ENCODE measurements at regions not wholly inside any gene's neighbourhood (a gene's known extent, or its start where the extent isn't known, plus 50 kb on each side); places are given as distances from the start of the nearest gene placed in this dataset.
"Not testable (repeated sequence)": the region's sequence is repeated elsewhere in the genome, so short reads cannot be mapped to it uniquely, and the experiment has no call there.

- no peak for DNase-seq
Measured at GRCh38 chr2:225244933-225245332, 154.6 kb upstream of the NYAP2 start.

GRCh38 chr2:225236769-225237323, 162.7 kb upstream of the NYAP2 start:
- no peak for DNase-seq

GRCh38 chr2:225233234-225233633, 166.3 kb upstream of the NYAP2 start:
- no peak for DNase-seq

GRCh38 chr2:225231900-225232299, 167.6 kb upstream of the NYAP2 start:
- no peak for DNase-seq

- not testable (repeated sequence) for DNase-seq
Measured at GRCh38 chr2:225229346-225229745, 170.2 kb upstream of the NYAP2 start.

GRCh38 chr2:225226441-225226840, 173.1 kb upstream of the NYAP2 start:
- no peak for DNase-seq

GRCh38 chr2:225223301-225223700, 176.2 kb upstream of the NYAP2 start:
- DNase-seq = no peak

GRCh38 chr2:225207471-225207870, 165.2 kb upstream of the DOCK10 start:
- no peak for DNase-seq

GRCh38 chr2:225207043-225207442, 164.8 kb upstream of the DOCK10 start:
- no peak for DNase-seq

- no peak for DNase-seq
Measured at GRCh38 chr2:225196579-225196978, 154.3 kb upstream of the DOCK10 start.

- DNase-seq = no peak
Measured at GRCh38 chr2:225192869-225193268, 150.6 kb upstream of the DOCK10 start.

- no peak for DNase-seq
Measured at GRCh38 chr2:225190987-225191386, 148.7 kb upstream of the DOCK10 start.

- DNase-seq = peak in 1 of 6 experiments; percentile 7
Measured at GRCh38 chr2:225184948-225185347, 142.7 kb upstream of the DOCK10 start.

- DNase-seq = no peak
Measured at GRCh38 chr2:225182126-225182525, 139.9 kb upstream of the DOCK10 start.

- no peak for DNase-seq
Measured at GRCh38 chr2:225177098-225177497, 134.8 kb upstream of the DOCK10 start.

GRCh38 chr2:225173909-225174308, 131.6 kb upstream of the DOCK10 start:
- DNase-seq = no peak

GRCh38 chr2:225171350-225171749, 129.1 kb upstream of the DOCK10 start:
- no peak for DNase-seq

- DNase-seq = no peak
Measured at GRCh38 chr2:225170162-225170561, 127.9 kb upstream of the DOCK10 start.

GRCh38 chr2:225169396-225169795, 127.1 kb upstream of the DOCK10 start:
- DNase-seq = no peak

- no peak for DNase-seq
Measured at GRCh38 chr2:225165052-225165451, 122.8 kb upstream of the DOCK10 start.

- DNase-seq = no peak
Measured at GRCh38 chr2:225164401-225165050, 122.3 kb upstream of the DOCK10 start.

GRCh38 chr2:225158360-225158759, 116.1 kb upstream of the DOCK10 start:
- no peak for DNase-seq

GRCh38 chr2:225156853-225157451, 114.7 kb upstream of the DOCK10 start:
- no peak for DNase-seq

- no peak for DNase-seq
Measured at GRCh38 chr2:225140723-225141122, 98.5 kb upstream of the DOCK10 start.

- DNase-seq = no peak
Measured at GRCh38 chr2:225137971-225138370, 95.7 kb upstream of the DOCK10 start.
